ENCODE measurements at regions not wholly inside any gene's neighbourhood (a gene's known extent, or its start where the extent isn't known, plus 50 kb on each side); places are given as distances from the start of the nearest gene placed in this dataset.

GRCh38 chr9:80359941-80360881, 788.4 kb downstream of the TLE4 start:
- DNase-seq (ENCODE audit: low spot score) = no peak
- intact Hi-C loops (cut with DNase I) = no loop called here

GRCh38 chr9:80359291-80359690, 787.5 kb downstream of the TLE4 start:
- intact Hi-C loops (cut with DNase I) = no loop called here

GRCh38 chr9:80352967-80353366, 781.2 kb downstream of the TLE4 start:
- intact Hi-C loops (cut with DNase I) = no loop called here
- DNase-seq (ENCODE audit: low spot score) = no peak

More at GRCh38 chr9:80359291-80359690, 787.5 kb downstream of the TLE4 start:
- DNase-seq (ENCODE audit: low spot score) = no peak

- no peak for DNase-seq (ENCODE audit: low spot score)
- intact Hi-C loops (cut with DNase I) = no loop called here
Observed at GRCh38 chr9:80351612-80352011, 779.8 kb downstream of the TLE4 start.

GRCh38 chr9:80326105-80326504, 754.3 kb downstream of the TLE4 start:
- DNase-seq (ENCODE audit: low spot score) = no peak
- intact Hi-C loops (cut with DNase I) = loop anchor here (10.0 kb wide), 1 partner anchor 1289 kb away; no protein-coding TSS in a partner anchor

- no peak for DNase-seq (ENCODE audit: low spot score)
- intact Hi-C loops (cut with DNase I) = loop anchor here (10.0 kb wide), 1 partner anchor 1294 kb away; no protein-coding TSS in a partner anchor
Observed at GRCh38 chr9:80320916-80321315, 749.2 kb downstream of the TLE4 start.

- DNase-seq (ENCODE audit: low spot score) = no peak
- intact Hi-C loops (cut with DNase I) = loop anchor here (10.0 kb wide), 1 partner anchor 1294 kb away; no protein-coding TSS in a partner anchor
Observed at GRCh38 chr9:80320480-80320879, 748.7 kb downstream of the TLE4 start.

GRCh38 chr9:80305136-80305535, 733.4 kb downstream of the TLE4 start:
- intact Hi-C loops (cut with DNase I) = no loop called here

GRCh38 chr9:80294955-80295354, 723.2 kb downstream of the TLE4 start:
- intact Hi-C loops (cut with DNase I) = no loop called here
- no peak for DNase-seq (ENCODE audit: low spot score)

More at GRCh38 chr9:80305136-80305535, 733.4 kb downstream of the TLE4 start:
- no peak for DNase-seq (ENCODE audit: low spot score)

- intact Hi-C loops (cut with DNase I) = no loop called here
- no peak for DNase-seq (ENCODE audit: low spot score)
Observed at GRCh38 chr9:80294318-80294717, 722.6 kb downstream of the TLE4 start.

- intact Hi-C loops (cut with DNase I) = no loop called here
- DNase-seq (ENCODE audit: low spot score) = no peak
Observed at GRCh38 chr9:80292231-80292630, 720.5 kb downstream of the TLE4 start.

- intact Hi-C loops (cut with DNase I) = no loop called here
- no peak for DNase-seq (ENCODE audit: low spot score)
Observed at GRCh38 chr9:80285326-80285725, 713.6 kb downstream of the TLE4 start.

GRCh38 chr9:80282766-80283165, 711.0 kb downstream of the TLE4 start:
- intact Hi-C loops (cut with DNase I) = no loop called here
- no peak for DNase-seq (ENCODE audit: low spot score)

GRCh38 chr9:80259079-80259478, 687.3 kb downstream of the TLE4 start:
- intact Hi-C loops (cut with DNase I) = no loop called here
- no peak for DNase-seq (ENCODE audit: low spot score)

- no peak for DNase-seq (ENCODE audit: low spot score)
- intact Hi-C loops (cut with DNase I) = no loop called here
Observed at GRCh38 chr9:80251778-80252177, 680.0 kb downstream of the TLE4 start.

GRCh38 chr9:80242022-80242421, 670.3 kb downstream of the TLE4 start:
- intact Hi-C loops (cut with DNase I) = no loop called here
- DNase-seq (ENCODE audit: low spot score) = no peak

GRCh38 chr9:80235752-80236151, 664.0 kb downstream of the TLE4 start:
- no peak for DNase-seq (ENCODE audit: low spot score)
- intact Hi-C loops (cut with DNase I) = no loop called here

GRCh38 chr9:80233906-80234305, 662.1 kb downstream of the TLE4 start:
- intact Hi-C loops (cut with DNase I) = no loop called here
- no peak for DNase-seq (ENCODE audit: low spot score)

GRCh38 chr9:80233102-80233843, 661.5 kb downstream of the TLE4 start:
- intact Hi-C loops (cut with DNase I) = no loop called here
- DNase-seq (ENCODE audit: low spot score) = no peak

All from cardiac septum (tissue), 1 donor.